ENCODE measurements at regions not wholly inside any gene's neighbourhood (a gene's known extent, or its start where the extent isn't known, plus 50 kb on each side); places are given as distances from the start of the nearest gene placed in this dataset.
"Not testable (repeated sequence)": the region's sequence is repeated elsewhere in the genome, so short reads cannot be mapped to it uniquely, and the experiment has no call there.

DNA sequence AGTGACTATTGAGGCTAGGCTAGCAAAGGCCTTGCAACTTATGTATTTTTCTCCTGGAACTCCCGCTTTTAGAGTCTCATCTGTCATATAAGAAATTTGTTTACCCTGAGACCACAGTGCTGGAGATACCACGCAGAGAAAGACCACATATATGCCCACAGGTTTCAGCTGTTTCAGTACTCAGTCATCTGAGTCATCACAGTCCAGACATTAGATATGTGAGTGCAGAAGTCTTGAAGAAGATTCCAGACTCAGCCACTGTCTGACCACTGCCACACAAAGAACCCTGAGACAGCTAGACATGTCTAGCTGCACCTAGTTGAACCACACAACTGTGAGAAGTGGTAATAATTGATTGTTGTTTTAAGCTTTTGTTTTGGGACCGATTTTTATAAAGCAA is 648.3 kb downstream of the EPM2A start:
- no peak for DNase-seq

DNA sequence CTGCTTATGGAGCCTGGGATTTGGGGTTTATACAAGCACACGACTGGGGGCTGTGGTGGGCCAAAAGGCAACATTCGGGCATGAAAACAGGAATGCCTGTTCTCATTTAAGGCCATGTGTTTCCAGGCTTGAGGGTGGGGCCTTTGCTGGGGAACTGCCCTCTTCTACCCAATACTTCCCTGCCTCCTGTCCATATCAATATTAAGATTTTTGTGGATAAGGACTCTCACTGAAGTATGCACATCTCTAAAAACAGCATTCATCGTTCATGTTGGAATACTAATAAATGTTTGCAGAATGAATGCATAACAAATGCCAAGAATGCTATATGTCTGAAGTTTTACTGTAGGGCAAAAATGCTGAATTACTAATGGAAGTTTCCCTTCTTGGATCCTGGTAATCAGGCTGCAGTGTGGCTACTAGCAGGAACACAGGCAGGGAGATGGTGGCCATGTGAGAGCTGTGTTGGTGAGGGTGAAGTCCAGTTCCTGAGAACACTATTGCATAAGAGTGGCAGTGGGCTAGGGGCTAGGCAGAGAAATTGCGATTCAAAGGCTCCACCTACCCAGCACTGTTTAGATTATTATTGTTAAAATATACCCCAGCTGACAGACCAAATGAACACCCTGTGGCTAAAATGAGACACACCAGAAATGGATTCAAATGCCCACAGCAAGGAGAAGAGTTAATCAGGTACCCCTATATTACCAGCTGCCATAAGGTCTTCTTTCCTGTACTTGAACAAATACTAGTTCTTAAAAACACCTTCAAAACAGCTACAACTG is 644.3 kb downstream of the EPM2A start:
- DNase-seq = no peak

DNA sequence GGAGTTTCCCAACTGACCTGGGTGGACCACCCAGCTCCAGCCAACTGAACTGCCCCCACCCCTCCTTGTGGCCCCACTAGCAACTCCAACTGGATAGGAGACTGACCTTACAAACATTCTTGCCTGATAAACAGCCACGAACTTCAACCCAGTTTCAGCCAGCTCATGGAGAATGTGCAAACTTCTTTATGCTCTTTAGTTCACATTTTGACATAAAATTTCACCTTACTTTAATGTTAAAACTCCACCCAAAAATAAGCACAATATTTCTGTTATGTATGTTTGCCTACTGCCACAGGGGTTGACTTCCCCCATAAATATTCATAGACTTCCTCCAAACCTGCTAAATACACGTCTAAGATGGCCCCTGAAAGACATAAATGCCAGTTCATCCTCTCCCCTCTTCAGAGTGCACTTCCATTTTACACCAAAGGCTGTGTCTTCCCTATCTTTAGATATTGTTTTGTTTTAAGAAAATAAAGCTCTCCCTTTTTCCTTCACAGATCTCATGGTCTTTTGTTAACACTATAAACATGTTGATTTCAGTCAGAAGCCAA is 643.7 kb downstream of the EPM2A start:
- DNase-seq = no peak

DNA sequence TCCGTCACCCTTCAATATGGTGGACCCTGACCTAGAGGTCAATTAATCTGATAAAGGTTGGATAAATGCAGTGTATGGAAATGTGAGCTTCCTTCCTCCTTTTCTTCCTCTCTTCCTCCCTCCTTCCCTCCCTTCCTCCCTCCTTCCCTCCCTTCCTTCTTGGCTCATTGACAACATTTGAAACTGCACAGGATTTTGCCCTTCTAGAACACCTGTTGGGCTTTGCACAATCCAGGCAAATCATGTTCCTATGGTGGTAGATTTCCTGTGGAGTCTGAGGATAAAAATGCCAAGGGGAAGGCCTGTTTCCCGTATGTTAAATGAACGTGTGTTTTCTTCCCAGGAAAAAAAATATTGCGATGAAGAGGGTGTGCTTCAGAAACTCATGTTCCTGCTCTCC is 642.8 kb downstream of the EPM2A start:
- DNase-seq = no peak

DNA sequence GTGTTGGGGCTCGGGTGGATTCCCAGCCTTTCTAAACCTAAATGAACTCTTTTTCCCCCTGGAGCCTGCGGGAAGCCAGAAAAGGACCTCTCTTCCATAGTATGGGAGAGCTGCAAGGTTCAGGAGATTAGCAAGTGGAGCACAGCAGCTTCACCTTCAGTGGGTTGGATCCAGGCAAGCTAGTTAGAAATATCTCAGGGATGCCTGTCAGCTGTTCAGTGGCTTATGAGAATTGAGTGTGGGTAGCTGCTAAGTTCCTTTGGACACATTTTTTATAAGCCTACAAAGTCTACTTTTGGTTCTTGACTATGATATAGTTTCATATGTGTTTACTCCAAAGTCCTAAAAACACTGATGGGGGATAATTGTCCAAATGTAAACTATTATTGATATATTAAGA is 642.1 kb downstream of the EPM2A start:
- no peak for DNase-seq

DNA sequence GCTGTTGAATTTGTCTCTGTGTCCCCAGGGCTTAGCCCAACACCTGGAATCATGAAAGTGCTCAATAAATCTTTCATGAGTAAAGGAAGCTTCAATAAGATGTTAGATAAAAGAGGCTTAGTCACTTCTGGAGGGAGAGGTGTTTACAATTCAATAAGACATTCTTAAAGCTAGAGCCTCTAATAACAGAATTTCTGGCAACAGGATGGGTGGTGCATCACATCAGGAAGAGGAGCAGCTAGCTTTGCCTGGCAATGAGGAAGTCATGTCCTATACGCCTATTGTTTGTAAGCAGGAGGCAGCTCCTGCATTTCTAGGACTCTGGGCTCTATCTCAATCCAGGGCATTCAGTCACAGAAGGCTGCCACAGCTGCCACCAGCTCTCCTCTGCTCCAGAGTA is 638.5 kb downstream of the EPM2A start:
- DNase-seq = no peak

DNA sequence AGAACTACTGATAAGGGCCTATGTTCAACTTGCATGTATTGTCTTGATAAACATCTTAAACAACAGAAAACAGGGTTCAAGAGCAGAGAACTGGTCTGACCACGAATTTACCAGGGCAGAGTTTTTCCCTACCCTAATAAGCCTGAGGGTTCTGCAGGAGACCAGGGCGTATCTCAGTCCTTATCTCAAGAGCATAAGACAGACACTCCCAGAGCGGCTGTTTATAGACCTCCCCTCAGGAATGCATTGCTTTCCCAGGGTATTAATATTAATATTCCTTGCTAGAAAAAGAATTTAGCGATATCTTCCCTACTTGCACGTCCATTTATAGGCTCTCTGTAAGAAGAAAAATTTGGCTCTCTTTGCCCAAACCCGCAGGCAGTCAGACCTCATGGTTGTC is 637.2 kb downstream of the EPM2A start:
- not testable (repeated sequence) for DNase-seq

DNA sequence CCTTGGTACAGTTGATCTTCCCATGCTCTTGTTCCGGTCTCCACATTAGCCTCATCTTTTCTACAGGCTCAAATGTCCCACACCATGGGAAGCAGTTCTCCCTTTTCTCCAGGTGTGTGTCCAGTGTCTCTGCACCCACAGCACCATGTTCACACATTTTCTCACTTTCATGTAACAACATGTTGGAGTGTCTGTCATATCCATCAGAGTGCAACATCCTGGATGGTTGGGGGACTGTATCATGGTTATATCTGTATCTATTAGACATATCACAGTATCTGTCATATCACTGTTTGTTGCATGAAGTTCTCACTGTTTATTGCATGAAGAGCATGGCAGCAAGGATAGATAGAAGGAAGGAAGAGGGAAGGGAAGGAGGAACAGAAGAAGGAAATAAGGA is 635.6 kb downstream of the EPM2A start:
- no peak for DNase-seq

DNA sequence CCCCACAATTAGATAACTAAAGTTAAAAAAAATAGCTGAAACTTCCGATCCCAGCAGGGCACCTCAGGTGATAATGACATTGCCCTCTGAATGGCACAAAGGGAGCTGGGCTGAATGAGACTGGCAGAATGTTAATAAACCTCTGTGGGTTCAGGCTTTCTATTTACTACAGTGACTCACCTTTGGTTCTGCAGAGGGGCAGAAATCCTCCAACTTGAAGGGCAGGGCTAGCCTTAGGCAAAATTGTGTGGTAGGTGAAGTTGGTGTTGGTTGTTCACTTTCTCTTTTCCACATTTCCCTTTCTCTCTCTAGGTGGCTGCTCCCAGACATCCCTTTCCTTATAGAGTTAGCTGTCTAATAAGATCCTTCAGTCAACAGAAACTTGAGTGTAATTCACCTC is 625.2 kb downstream of the EPM2A start:
- no peak for DNase-seq

DNA sequence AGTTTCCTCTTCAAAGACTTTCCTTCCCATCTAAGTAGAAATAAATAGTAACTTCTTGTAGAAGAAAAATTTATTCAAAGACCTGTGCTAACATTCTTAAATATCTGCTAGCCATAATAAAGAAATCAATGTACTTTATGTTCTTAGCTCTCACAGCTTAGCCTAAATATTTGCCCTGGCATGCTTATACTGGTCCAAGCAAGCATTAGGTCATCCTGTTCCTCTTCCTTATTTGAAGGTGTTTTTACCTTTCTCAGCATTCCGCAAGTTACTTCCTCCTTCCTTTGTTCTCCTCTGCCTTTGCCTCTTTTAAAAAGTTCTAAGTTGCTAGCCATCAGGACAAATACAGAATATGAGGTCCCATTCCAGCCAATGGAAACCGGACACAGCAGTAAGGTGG is 623.9 kb downstream of the EPM2A start:
- not testable (repeated sequence) for DNase-seq

DNA sequence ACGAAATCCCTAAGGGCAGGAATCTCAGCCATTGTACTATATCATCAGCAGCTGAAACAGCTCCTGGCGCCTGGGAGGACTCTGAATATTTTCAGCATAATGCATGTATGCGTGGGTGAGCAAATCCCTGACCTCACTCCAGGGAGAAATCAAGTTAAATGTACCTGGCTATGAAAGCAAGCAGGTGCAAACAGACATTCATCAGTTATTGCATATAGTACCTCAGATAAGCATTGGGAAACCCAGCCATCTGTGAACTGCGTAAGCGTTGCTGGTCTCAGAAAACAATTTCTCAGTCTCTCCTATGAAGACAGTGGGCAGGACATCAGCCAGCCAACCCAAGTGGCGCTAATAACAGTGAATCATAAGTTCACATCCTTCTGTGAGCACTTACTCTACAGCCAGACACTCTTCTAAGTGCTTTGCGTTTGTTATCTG is 622.6 kb downstream of the EPM2A start:
- DNase-seq = no peak

DNA sequence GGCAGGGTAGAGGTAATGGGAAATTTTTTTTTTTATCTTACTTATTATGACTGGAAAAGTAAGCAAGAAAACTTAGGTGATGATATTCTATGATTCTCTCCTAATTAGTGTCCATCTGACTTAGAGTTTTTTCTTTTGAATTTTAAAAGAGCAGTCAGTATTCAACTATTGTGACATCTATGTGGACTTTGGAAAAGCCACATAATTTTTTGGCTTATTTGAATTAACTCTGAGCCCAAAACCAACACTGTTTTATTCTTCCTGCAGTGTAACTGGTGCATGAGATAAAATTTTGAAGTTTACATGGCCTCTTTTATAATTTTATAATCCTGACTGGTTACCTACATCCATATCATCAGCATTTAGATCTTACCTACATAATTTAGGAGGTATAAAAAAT is 619.7 kb downstream of the EPM2A start:
- DNase-seq = no peak

DNA sequence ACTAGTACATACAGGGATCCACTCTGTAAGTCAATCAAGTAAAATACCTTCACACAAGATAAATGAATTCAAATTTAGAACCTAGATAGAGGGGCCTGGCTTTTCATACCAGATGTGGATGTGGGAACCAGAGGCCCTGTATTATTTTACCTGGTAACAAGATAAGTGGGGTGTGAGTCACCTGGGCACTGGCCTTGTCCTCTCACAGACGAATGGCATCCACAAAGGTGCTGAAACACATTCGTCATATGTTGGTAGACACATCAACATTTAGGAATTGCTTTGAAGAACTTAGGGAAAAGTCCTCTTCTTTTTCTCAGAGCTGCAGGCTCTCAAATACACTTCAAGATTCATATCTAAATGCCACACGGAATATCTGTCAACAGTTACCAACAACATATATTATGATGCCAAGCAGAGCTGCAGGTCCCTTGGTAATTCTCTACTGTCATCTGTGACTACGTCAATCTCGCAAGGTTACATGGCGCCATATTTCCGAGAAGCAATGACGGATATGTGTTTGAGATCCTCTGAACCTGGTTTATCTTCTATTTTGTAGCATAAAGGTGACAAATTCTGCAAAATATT is 618.6 kb downstream of the EPM2A start:
- DNase-seq = no peak

DNA sequence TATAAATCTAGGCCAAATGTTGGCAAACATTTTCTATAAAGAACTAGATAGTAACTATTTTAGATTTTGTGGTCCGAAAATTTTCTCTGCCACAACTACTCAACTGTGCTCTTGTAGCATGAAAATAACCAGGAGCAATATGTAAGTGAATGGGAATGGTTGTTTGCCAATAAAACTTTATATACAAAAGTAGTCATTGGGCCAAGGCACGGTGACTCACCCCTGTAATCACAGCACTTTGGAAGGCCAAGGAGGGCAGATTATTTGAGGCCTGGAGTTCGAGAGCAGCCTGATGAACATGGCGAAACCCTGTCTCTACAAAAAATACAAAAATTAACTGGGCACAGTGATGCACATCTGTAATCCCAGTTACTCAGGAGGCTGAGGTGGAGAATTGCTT is 617.1 kb downstream of the EPM2A start:
- no peak for DNase-seq

DNA sequence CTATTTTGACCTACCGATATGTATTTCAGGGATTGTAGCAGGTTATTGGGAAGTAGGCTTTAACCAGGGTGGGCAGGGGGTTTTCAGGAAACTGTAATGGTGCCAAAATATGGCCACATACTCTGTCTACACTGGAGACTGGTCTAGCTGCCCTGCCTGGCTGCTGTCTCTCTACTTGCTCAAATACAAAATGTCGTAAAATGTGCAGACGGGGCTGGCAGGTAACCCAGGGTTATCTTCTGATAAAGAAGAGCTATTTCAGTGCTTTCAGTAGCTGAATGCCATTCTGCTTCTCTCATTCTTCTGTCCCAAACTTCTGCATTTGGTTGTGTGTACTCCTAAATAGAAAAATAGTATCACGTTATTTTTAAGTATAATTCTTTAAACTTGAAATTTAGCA is 616.2 kb downstream of the EPM2A start:
- no peak for DNase-seq

DNA sequence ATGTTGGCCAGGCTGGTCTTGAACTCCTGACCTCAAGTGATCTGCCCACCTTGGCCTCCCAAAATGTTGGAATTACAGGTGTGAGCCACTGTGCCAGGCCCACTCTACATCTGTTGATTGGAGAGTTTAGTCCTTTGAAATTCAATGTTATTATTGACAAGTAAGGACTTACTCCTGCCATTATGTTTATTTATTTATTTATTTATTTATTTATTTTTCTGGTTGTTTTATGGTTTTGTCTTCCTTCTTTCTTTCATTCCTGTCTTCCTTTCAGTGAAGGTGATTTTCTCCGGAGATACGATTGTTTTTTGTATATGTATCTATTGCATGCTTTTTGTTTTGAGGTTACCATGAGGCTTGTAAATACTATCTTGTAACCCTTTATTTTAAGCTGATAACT is 602.6 kb downstream of the EPM2A start:
- DNase-seq = no peak

DNA sequence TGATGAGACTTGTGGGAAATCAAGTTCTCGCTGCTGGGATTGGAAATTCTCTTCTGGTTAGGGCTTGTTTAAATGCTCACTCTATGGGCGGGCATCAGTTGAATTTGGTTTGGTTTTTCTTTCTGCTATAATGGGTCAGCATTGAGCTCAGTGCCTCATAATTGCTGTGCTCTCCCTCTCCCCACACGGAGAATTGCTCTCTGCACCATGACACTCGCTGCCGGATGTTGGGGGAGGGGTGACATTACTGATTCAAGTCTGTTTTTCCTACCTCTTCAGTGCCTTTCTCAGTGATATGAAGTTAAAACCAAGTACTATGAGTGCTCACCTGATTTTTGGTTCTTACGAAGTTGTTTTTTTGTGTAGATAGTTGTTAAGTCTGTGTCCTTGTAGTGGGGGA is 599.6 kb downstream of the EPM2A start:
- DNase-seq = no peak

DNA sequence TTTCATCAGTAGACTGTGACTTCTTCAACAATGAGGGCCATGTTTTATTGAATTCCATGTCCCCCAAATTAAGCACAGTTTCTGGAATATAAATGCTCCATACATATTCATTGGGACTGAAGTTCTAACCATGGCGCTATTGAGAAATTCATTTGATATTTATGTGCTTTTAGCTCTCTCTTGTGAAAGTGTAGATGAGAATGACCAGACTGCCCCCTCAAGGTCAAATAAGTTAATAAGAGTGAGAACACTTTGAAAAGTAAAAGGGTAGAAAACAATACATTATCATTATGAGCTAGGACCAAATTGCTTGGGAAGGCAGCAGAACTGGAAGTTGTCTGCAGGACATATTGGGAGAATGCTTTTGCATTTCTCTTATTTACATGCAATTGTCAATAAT is 597.9 kb downstream of the EPM2A start:
- peak in 1 of 2 experiments; percentile 18 for DNase-seq

DNA sequence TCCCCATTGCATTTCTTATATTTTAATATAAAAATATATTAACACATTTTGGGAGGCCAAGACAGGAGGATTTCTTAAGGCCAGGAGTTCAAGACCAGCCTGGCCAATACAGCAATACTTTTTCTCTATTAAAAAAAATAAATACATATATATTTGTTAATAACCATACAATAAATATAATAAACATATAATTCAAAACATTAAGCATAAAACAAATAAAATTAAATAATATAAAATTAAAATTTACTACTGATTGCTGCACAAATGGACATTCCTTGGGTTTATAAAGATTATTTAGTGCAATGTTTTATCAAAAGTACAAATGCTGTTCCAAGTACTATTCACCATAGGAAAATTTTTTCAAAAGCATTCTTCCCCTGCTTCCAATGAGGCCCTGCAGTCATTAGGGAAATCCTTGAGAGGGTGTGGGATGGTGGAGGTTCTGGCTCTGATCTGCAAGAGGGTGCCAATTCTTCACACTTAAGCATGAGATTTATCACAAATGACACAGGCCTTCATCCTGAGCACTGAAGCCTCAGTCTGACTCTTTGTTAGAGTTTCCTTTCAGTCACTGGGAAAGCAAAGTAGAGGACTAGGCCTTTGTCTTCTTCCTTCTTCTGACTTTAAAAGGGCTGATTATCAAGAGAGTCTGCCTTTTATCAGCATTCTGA is 596.7 kb downstream of the EPM2A start:
- no peak for DNase-seq

DNA sequence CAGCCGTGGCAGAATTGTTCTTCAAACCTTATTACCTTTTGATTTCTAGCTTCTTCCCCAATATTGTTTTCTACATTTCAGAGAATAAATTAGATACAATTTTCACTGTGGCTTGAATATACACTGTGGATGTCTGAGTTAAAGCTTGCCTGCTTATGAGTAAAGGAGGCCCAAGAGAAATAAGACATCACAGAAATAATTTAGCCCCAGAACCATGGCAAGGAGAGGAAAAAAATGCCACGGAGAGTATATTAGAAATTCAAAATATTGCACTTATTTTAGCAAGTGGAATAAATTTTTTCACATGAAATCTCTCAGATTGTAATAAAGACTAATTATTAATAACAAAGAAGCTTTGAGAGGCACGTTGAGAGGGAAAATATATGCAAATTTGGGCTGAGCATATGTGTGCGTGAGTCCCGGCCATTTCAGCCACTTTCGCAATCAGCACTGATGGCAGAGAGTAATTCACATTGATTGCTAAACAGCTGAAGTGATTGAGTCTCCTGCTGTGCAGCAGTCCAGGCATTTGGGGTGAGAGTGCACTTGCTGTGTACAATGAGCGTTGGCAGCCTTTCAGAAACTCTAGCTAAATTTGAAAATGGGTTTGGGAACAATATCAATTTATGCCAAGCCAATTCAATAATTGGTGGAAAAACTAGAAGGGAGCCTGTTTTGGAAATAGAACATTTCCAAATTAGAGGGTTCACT is 596.0 kb downstream of the EPM2A start:
- DNase-seq = peak in 1 of 2 experiments; percentile 35

DNA sequence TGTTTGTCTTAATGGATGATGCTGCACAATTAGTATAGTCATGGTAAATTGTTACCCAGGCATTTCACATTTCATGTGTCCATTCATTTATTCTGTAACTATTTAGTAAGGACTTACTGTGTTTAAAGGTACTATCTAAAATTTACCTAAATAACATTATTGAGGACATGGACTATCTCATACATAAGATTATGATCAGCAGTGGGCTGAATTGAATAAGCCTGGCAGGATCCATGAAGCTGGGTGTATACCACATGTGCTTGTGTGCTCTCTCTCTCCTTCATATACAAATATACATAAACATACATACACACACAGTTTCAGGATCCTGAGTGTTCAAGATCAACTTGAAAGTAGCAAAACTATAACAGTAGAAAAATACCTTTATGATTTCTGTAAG is 595.4 kb downstream of the EPM2A start:
- no peak for DNase-seq

DNA sequence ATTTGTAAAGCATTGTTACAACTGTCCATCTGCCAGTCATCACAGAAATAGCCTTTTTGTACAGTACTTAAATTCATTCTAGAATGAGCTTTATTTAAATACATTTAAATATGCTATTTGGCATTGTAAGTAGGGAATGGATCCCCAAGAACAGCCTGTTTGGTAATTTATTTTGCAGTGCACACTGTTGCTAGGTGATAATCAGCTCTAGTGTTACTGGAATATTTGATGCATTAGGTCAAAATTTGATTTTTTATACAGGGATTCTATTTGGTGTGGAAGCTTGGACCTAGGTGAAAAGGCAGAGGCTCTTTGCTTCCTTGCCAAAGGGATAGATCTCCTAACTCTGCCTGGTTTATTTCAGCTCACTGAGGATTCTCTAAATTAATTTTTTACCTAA is 593.7 kb downstream of the EPM2A start:
- no peak for DNase-seq

DNA sequence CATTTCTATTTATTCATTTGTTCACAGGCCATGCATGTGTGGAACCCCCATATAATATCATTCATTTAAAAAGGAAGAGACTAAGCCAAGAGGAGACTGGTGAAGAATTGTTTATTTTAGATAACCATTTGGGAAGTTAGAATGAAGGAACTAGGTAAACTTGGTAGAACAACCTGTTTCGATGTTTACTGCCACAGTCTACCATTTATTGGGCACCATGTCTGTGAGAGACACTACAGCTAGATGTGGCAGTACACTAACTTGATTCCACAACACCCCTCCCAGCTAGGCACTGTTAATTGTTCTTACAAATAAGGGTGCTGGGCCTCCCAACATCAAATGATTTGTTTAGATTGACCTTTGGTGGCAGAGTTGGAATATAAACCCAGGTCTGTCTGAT is 592.4 kb downstream of the EPM2A start:
- DNase-seq = no peak
